Superior temporal gyrus (tissue), 1 donor: ENCODE measurements at regions not wholly inside any gene's neighbourhood (a gene's known extent, or its start where the extent isn't known, plus 50 kb on each side); places are given as distances from the start of the nearest gene placed in this dataset.
A peak's percentile ranks its signal among the peaks of the same experiment; 100 is the strongest.
"Not testable (repeated sequence)": the region's sequence is repeated elsewhere in the genome, so short reads cannot be mapped to it uniquely, and the experiment has no call there.

Experiments used
- DNase-seq: peaks from one replicate; pipeline ENCODE4 v3.0.0-alpha.2; 2016; ENCODE audit errors: extremely low spot score

DNA sequence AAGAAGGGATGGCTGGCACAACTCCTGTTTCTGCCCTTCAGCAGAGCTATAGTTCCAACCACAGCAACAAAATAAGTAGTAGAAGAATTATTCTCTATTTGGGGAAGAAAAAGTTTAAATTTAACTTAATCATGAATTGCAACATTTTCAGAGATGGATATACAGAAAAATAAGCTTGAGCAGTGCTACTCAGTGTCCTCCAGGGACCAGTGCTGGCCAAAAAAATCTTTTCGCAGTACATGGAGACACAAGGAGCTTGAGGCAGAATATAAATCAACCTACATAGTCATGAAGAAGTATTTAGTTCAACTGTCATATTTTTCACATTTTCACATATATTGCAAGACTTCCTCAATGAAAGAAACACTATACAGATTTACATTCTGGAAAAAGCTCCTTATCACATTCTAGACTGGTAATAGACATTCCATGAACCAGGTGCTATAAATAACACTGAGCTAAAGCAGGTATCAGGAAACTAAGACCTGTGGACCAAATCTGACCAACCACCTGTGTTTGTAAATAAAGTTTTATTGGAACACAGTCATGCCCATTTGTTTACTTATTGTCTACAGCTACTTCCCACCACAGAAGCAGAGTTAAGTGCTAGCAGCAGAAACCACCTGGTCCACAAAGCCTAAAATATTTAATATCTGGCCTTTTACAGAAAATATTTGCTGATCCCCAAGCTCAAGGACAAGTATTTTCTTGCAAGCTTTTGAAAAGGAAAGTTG lies 101.9 kb downstream of the RGS21 start:
- no peak for DNase-seq

DNA sequence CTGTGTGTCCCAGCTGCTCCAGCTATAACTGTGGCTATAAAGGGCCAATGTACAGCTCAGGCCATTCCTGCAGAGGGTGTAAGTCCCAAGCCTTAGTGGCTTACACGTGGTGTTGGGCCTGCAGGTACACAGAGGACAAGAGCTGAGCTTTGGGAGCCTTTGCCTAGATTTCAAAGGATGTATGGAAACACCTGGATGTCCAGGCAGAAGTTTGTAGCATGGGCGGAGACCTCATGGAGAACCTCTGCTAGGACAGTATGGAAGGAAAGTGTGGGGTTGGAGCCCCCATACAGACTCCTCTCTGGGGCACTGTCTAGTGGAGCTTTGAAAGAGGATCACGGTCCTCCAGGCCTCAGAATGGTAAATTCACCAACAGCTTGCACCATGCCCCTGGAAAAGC lies 113.9 kb downstream of the RGS21 start:
- no peak for DNase-seq

DNA sequence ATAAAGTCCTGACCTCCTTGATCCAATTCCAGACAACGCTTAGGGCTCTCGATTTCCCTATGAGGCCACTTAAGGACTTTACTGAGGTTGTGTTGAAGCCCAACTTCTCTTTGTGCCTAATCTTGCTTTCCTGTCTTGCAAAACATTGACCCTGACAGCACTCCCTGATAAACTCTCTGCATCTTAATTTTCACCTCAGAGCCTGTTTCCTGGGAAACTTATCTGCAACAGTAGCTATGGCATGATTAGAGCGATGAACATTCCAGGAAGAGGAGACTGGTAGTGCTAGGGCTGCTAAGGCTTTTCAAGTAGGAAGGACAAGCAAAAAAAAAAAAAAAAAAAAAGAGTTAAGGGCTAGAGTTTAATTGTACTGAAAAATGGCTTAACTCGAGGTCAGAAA lies 118.9 kb downstream of the RGS21 start:
- DNase-seq = no peak

DNA sequence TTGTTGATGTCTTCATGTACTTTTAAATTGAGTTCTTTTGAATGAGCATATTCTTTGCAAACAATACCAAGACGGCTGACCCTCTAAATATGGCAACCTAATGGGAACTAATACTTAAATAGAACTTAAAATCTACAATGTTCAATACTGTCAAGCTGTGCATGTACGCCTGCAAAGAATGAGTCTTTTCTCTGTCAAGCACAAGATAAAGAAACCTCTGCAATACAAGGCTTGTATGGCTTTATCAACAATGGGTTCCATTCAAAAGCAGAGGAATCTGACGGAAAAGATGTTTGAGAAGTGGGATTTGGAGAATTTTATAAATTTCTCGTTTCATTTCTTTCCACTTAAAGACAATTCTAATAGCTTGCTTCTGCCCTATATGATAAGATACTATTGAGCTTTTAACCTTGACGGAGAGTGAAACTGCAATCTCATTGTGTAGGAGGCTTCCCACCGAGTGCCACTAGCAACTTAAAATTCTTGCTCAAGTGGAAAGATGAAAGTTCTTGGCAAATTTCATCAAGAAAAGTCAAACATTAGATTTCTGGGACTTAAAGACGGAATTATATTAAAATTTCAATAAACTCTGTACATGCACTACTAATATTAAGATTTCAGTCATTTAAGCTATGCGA lies 119.8 kb downstream of the RGS21 start:
- no peak for DNase-seq

DNA sequence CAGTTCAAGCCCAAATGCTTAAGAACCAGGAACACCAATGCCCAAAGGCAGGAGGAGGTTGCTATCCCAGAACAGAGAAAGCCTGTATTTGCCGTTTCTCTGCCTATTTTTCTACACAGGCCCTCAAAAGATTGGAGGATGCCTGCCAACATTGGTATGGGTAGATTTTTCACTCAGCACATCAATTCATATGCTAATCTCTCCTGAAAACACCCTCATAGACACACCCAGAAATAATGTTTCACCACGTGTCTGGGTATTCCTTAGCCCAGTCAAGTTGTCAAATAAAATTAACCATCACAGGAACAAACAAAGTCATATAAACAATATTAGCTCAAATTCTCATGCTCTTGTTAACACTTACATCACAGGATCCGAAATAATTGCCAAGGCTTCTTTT lies 121.9 kb downstream of the RGS21 start:
- no peak for DNase-seq

DNA sequence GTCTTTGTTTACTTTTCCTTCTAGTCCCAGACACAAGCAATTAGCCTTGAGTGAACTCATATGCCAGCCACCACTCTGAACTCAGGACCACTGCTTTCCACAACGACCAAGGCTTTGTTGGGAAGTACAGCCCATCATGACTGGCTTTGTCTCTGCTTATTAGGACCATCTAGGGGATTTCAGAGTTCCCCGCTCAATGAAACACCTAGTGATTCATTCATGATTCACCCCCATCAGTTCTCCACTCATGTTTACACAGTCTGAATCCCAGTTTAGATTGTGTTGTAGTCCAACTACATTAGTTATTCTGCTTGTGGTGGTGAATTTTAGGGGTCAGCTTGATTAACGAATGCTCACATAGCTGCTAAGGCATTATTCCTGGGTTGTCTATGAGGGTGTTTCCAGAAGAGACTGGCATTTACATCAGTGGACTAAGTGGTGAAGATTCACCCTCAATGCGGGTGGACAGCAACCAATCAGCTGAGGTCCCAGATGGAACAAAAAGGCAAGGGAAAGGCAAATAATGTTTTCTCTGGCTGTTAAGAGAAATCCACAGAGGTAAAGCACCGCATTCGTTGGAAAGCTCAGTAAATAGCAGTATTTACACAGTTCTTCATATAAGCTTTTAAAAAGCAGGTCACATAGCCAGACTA lies 122.7 kb downstream of the RGS21 start:
- DNase-seq = no peak

DNA sequence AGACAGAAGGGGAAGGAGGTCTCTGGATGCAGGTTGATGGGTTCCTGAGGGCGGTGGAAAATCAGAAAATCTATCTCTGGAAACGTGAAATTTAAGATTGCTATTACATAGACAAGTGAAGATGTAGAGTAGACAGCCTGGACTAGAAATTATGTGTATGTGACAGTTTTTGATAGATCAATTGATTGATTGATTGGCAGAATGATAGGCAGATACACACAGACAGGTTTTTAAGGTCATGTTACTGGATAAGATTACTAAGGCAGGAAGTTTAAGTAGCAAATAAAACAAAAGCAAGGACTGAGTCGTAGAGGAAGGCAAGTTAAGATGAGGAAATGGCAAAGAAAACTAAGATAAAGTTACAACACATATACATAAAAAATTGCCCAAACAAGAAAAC lies 124.7 kb downstream of the RGS21 start:
- no peak for DNase-seq

DNA sequence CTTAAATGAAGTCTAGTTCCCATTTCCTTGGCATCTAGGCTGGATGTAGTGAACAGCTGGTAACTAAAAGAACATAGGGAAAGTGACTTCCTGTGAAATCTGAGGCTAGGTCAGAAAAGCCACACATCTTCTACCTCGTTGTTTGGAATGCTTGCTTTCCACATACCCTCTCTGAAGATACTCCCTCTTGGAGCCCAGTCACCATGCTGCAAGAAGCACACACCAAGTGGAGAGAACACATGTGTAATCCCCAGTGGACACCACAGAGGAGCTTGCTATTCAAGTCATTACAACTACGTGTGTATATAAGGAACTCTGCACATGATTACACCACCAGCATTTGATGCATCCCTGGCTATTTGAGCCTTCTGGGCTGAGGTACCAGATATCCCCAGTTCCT lies 125.9 kb downstream of the RGS21 start:
- no peak for DNase-seq

DNA sequence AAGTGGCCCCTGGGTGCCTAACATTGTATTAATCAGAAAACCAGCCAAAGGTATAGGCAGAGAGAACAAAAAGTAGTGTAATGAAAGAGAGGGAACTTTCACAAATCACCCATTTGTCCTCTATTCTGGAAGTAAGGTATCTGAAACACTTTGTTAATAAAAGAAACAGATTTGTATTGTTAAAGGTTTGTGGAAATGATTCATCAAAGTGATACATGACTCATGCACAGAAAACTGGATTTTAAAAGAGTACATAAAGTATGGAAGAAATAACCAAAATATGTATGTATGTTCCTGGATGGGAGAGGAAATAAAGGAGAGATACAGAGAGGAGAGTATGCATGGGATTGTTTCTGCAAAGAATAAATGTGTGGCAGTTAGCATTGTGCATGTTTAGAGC lies 126.8 kb downstream of the RGS21 start:
- no peak for DNase-seq

DNA sequence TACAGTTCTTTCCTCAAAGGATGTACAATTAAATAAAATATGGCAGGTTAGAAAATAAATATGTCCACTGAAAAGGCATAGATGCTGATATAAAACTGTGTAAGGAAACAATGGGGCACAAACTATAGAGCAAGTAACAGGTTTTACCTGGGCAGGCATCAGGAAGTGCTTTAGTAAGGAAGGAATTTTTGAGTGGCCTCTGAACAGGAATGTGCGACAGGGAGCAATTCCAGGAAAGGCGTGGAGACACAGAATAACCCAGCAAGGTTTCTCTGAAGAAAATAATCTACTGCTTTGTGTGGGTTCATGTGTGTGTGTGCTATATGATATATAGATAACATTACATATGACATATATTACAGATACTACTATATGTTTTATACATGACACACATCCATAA lies 128.4 kb downstream of the RGS21 start:
- DNase-seq = no peak

DNA sequence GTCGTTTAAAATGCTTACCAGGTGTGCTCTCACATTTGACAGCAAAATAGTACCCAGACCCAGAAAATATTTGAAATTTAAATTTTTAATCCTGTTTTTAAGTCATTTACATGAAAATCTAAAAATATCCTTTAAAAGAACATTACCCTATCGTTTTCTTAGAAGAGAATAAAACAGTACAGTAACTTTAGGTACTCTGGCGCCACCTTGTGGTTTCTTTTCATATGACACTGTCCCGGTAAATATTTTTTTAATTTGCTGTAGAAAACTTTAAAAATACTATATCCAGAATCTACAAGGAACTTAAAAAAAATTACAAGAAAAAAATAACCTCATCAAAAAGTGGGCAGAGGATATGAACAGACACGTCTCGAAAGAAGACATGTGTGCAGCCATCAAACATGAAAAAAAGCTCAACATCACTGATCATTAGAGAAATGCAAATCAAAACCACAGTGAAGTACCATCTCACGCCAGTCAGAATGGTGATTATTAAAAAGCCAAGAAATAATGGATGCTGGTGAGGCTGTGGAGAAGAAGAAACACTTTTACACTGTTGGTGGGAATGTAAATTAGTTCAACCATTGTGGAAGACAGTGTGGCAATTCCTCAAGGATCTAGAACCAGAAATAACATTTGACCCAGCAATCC lies 129.2 kb downstream of the RGS21 start:
- DNase-seq = peak; percentile 91

DNA sequence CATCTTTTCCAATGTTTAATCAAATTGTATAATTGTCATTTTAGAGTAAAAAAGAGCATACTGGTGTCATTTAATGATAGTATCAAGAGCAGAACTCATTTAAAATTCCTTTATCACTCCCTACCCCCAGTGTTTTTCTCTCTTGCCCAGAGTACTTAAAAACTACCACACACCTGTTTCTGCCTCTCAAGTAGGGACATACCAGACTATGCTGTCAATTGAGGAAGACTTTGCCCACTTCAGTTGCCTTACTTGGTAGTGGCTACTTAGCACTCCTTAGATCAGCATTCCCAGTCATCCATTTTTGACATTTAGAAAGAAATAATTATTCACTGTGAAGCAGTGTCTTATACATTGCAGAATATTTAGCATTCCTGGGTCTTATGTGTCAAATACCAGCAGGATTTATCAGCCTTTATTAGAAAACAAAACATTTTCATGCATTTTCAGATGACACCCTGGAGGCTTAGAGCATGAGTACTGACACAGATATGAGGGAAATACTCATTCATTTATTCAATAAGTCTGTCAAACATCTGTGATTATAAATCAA lies 127.5 kb upstream of the RGS1 start:
- no peak for DNase-seq

DNA sequence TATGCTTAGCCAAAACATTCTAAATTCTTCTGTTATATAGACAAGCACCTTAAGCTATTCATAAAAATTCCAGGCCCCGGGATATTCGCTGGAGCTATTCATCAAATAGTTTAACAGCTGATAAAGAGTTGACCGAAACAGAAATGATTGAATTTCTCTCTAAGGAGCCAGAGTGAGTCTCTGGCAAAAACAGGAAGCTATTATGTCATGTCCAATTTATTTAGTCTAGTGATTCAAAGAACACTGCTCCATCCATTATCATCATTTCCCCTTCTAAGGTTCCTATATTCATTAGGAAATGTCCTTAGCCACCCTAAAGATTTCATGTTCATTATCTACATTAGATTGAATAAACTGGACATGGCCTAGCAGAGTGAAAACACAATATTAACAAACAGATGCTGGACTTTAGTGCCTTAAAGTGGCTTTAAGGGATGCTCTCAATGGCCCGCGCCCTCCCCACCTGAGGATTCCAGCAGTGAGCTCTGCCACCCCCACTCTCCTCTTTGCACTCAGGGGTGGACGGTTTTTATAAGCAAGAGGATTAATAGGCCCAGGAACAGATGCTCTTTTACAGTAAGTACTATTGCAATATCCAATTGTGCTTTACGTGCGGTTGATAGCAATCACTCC lies 122.1 kb upstream of the RGS1 start:
- DNase-seq = no peak

DNA sequence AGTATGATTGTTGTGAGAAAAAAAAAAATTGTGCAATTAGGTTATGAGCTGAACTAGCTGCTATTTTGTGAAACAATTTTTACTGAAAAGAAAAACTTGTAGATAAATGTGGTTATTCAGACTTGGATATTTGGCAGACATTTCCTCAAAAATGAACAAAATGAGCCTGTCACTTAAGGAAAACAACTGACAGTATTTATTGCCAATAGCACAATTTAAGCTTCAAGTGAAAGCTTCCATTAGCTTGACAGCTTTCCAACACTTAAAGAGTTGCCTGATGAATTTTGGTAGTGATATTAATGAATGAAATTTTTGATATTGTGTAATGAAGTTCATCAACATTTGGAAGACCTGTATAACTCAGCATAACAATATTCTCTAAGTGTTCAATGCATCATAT lies 116.1 kb upstream of the RGS1 start:
- DNase-seq = no peak

DNA sequence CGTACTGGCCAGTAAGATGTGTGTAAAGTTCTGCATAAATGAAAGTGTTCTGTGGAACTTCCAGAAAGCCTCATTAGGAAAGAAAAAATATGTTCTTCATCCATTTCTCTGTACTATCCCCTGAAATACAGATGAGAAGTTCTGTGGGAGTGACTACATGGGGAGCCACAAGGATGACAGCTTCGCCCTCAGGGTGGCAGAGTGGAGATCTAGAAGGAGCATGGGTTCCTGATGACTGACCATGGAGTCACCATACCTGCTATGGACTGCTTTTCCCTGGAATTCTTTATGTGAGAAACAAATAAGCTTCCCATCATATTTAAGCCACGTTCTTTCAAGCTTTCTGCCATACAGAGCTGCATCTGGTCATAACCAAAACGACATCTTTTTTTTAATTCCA lies 113.9 kb upstream of the RGS1 start:
- DNase-seq = no peak

DNA sequence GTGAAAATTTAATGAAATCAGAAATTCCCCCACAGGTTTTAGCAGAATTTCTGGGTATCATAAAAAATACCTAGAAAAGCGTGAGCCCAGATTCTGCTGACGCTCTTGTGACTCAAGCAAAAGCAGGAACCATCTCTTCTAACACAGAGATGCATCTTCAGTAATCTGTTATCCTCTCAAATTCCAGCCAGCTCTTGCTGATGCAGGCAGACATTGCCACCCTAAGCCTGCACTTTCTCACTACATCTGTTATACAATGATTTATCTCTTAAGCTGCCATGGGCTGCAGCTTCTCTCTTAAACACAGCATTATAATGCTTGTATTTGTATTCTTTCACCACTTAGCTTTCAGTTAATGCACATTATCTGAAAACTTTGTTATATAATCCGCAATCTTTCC lies 113.0 kb upstream of the RGS1 start:
- DNase-seq = no peak

DNA sequence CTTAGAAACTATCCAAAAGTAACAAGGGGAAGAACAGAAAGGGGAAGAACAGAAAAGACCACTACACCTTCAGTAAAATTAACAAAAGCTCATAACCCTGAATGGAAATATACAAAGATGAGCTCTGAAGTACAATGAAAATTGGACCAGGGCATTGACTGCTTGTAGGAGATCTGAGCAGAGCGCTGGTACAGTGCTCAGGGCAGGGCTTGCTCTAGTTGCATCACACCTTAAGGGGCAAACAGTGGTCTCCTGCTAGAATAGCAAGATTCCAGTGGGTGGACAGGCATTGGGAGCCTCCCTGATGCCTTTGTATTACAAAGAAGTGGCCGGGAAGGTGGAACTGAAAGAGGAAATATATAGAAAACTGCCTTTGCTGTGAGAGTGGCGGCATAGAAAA lies 111.9 kb upstream of the RGS1 start:
- DNase-seq = no peak

DNA sequence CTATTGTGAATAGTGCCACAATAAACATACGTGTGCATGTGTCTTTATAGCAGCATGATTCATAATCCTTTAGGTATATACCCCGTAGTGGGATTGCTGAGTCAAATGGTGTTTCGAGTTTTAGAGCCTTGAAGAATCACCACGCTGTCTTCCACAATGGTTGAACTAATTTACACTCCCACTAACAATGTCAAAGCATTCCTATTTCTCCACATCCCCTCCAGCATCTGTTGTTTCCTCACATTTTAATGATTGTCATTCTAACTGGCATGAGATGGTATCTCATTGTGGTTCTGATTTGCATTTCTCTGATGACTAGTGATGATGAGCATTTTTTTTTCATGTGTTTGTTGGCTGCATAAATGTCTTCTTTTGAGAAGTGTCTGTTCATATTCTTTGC lies 110.4 kb upstream of the RGS1 start:
- not testable (repeated sequence) for DNase-seq

DNA sequence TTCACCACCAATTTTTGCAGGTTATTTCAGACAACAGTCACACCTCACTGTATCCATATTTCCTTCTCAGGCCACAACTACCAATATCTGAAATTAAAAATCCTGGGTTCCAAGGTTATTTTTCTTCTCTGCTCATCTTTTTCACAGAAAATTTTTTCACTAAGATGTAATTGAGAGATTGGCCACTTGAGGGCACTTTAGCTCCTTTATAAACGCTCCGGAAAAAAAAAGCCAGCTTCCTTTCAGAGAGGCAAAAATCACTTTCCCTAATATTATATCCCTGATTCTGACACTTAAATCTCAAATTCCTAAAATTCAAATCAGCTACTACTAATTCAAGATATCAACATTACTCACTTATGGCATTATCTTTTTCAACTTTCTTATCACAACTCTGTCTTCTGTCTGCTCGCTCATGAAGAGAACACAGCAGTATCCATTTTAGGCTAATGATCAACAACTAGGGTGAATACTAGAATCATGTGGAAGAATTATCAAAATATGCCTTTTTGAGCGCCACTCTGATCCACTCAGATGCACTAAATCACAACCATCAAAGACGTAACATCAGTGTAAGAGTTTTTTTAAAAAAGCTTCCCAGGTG lies 101.4 kb upstream of the RGS1 start:
- peak; percentile 87 for DNase-seq

DNA sequence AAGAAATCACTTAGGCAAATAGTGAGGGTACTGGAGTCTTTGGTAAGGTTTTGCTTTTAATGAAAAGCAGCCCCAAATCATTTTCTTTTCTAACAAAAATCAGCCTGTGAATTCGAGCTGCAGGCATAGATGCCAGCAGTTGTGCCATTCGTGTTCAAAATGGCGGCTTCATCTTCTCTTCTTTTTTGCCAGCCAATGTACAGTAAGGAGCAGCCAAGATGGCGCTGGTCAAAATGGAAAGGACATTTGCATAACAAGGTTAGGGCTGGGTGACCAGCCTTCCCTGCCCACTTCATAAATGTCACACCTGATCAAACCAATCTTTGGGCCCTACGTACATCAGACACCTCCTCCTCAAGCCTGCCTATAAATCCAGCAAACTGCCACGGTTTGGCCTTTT lies 100.2 kb upstream of the RGS1 start:
- no peak for DNase-seq

DNA sequence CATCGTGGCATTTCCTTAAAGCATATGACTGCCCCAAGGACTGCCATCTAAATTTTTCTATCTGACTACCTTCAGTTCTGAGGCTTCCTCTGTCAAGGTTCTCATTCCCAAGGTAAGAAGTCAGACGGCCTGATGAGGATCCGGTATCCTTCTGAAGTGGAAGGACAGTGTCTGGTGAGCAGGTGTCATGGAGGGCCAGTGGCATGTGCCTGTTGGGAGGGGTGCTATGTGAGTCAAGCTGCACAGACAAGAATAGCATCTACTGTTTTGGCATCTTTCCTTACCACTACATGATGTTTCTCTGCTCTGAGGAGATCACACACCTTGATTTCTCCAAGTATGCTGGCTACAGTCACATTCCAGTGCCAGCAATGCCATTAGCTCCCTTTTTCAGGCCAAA lies 99.6 kb upstream of the RGS1 start:
- no peak for DNase-seq
